ENCODE measurements at regions not wholly inside any gene's neighbourhood (a gene's known extent, or its start where the extent isn't known, plus 50 kb on each side); places are given as distances from the start of the nearest gene placed in this dataset.
"Not testable (repeated sequence)": the region's sequence is repeated elsewhere in the genome, so short reads cannot be mapped to it uniquely, and the experiment has no call there.

DNA sequence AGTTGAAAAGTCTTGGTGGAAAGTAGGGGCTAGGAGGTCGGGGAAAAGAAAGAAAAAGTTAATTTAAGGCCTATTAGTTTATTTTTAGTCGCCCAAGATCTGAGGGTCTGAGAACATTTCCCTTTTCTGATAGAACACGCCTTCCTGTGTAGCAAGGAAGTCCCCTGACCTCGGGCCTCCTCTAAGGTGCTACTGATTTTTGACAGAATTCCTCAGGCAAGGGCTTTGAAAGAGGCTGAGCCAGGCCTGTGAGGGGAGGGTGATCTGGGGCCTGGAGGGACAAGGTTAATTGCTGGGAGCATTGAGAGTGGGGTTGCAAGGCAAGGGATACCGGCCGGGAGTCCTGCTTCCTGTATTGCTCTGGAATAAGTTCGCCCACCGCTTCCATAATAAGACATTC is 131.4 kb upstream of the MYCN start:
- no peak for DNase-seq (ENCODE audit: low read depth)

DNA sequence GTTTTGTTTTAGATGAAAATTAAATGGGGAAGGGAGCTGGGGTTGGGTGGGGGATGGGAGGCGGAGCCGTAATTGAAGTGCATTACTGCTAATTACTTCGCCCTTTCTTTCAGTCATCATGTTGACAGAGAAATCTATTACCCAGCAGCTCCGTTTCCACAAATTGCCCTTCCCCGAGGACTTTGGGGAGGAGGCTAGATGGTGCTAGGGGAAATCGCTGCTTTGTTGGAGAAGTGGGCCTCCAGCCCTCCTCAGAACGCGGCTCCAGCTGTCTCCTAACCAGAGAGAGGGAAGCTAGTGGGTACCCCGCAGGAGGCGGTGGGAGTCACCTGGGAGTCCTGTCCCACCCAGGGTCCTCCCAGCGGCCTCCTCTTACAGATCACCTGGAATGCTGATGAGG is 130.9 kb upstream of the MYCN start:
- no peak for DNase-seq (ENCODE audit: low read depth)

DNA sequence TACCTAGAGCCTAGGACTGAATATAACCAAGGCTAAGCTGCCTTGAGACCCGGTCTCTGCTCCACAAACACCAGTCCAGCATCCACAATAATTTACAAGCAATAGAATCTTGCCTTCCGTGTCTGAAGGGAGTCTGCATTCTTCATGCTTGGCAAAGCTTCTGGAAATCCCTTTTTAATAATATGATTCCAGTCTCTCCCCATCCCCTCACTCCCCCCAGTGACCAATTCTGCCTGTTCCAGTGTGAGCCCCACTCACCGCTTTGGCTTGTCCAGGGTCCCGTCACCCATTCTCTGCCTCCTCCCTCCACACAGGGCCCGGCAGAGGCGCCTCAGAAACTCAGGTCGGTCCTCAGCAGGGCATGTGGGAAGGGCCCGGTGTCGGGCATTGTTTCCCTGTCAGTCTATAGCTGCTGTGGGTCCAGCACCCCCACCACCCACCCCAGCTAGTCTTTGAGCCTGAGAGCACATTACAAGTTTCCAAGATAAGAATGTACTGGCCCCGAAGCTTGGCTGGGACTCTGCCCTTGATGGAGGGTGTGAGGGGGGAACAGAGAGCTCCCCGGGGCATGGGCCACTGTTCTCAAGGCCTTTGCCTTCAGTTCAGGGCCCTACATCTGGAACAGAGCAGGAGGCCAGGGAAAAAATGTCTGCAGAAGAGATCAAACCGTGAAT is 129.7 kb upstream of the MYCN start:
- DNase-seq (ENCODE audit: low read depth), result no peak

DNA sequence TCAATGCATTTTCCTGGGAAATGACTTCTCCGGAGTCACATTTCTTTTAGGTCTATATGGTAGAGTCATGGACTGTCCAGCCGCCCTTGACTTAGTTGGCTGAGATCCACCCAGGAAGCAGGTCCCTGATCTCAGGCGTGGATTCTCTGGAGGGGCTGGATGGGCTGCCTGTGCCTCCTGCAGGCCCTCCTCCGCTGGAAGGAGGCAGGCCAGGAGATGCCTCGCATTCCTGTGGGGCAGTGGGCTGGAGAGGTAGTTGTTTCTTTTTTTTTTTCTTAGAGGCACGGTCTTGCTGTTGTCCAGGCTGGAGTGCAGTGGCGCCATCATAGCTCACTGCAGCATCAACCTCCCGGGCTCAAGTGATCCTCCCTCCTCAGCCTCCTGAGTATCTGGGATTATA is 129.0 kb upstream of the MYCN start:
- DNase-seq (ENCODE audit: low read depth), result no peak

DNA sequence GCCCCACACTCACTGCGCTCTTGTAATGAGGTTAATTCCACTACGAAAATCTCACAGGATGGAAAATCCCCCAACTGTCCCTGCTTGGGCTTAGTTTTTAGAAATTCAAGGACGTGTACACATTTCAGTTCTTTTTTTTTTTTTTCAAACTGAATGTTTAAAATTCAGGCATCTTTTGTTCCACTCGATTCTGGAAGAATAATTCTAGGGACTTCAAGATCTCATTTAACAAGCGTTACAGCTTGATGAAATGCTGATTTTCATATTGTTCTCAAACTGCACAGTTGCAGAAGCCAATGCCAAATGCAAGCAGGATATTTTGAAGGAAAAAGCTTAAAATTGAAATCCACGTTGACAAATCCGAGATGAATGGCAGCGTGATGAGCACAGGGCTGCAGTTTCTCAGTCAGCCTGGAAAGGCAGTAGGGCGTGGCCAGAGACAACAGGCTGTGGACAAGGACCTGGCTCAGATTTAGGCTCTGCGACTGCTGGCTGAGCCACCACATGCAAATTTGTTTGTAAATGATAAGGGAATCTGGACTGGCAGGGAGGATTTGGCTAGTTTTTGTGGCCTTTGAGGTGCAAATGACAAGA is 128.1 kb upstream of the MYCN start:
- no peak for DNase-seq (ENCODE audit: low read depth)

DNA sequence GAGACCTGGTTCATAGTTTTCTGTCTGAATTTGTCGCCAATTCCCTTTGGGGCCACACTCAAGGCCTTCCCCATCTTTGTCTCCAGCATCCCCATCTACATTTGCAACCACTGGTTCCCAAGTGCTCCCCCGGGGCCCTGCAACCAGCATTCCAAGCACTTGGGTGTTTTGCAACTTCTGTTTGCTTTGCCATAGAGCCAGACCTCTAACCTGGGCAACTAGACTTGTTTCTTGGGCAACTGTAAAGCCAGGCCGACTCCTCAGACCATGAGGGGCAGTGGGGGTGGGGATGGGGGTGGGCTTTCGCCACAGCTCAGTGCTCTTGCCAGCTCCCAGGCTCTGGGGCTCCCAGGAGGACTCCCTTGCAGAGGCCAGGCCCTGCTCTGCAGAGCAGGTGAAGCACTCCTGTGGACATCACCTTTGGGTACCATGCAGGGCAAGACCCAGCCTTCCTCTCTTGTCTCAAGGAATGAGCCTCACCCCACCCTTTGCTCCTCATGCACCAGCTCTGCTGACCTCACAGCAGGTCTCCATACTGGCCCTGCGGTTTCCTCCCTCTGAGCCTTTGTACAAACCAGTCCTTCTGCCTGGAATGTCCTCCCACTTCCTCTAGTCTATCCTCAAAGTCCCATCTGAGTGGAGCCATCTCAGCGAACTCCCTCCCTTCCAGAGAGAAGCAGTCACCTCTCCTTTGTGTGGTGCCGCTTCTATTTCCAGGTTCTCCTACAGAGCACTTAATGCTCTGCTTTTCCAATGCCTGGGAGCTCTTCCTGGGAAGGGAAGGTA is 126.7 kb upstream of the MYCN start:
- DNase-seq (ENCODE audit: low read depth), result no peak

DNA sequence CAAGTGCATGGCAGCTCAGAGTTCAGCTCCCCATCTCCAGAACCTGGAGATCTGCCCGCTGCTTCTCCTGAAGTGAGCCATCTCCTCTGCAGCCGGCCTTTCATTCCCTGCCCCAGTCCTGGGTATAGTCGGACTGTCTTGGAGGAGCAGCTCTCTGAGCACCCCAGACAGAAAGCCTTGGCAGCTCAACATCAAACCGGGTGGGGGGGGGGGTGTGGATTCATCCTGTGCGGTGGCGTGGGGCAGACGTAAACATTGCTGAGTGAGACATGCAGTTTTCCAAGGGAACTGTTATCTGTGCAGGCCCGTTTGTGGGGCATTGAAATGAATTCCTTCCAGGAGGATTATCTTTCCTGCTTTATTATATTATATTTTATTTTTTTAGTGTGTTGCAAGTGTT is 125.9 kb upstream of the MYCN start:
- DNase-seq (ENCODE audit: low read depth), result no peak

DNA sequence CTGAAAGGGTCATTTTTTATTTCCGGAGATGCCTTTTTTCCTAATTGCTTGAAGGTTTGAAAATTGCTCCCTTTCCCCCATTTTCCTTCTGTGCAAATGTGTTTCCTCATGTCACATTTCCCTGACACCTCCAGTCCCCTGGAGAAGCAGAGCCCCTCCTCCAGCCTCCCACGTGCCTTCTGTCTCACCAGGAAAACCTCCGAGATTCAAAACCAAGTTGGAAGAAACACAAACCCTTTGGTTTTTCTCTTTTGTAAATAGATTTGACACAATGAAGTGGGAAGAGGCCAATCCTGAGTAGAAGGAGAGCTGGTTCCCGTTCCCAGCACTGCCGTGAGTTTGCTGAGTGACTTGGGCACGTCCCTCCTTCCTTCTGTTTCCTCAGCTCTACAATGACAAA is 125.4 kb upstream of the MYCN start:
- no peak for DNase-seq (ENCODE audit: low read depth)

DNA sequence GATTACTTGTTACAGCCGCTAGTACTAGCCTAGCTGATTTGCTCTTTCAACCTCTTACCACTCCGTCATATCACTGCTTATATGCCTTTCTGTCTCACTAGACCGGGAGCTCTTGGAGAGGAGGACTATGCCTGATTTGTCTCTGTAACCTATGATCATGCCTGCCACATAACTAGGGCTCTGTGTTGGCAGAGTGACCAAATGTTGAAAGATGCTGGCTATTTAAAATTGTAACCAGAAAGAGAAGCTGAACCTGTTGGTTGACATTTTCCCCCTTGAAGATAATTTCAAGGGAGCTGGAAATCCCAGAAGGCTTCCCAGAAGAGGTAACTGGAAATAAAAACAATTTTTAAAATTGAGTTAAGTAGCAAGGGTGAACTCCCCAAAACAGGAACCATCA is 124.1 kb upstream of the MYCN start:
- no peak for DNase-seq (ENCODE audit: low read depth)

DNA sequence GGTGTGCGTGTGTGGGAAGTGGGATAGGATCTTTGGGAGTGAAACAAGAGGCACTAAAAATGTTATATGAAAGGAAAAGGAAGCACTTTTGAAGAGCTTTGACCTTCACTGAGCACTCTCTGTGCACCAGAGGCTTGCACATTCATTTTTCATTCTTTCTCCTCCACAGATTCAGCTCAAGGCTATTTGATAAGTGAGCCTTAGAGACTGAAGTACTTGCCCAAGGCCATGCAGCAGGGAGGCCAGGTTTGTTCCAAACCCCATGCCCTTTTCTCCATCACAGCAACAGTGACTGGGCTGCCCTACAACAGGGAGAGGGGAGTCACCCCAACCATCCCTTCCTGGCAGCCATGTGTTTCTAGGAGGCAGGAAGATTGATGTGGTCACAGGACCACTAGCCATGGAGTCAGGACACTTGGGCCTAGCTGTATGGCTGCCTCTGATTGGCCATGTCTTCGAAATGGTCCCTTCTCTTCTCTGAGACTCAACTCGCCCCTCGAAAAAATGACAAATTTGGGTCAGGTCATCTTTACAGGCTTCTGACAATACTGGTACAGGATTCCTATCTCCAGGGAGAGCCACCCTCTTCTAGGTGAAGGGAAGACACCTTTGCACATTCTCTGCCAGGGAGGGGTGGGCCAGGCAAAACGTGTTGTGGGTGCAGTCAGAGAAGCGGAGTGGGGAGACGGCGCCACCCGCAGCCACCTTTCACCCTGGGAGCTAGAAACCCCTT is 123.5 kb upstream of the MYCN start:
- DNase-seq (ENCODE audit: low read depth), result no peak

DNA sequence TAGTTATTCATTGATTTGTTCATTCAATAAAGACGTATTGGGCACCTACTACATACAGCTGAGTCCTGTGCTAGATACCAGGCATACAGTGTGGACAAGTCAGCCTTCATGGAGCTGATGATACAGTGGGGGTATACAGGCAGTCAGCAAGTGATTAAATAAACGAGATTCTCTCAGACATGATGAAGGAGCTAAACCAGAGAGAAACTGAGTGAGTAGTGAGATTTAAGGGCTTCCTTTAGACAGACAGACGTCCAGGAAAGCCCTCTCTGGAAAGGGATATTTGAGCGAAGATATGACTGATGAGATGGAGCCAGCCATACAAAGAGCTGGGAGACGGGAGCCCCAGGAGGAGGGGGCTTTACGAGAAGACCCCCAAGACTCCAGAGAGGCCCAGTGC is 122.6 kb upstream of the MYCN start:
- no peak for DNase-seq (ENCODE audit: low read depth)

DNA sequence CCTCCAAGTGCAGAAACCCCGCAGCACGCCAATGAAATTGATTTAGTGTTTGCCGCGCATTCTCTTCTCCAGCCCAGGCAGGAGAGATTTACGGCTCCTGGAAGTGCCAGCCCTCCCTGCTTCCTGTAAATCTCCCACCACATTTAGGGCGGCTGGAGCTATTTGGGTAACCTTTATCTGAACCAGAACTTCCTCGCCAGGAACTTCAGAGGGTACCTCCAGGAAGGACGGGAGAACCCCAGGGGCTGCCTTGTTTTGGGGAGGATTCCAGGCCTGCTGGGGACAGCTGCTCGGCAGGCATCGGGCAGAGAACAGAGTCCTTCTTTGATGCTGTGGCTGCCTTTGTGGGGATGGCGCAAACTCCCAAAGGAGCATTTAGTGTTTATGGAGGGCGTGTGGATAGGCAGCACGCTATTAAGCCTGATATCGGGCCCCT is 122.0 kb upstream of the MYCN start:
- DNase-seq (ENCODE audit: low read depth), result no peak

DNA sequence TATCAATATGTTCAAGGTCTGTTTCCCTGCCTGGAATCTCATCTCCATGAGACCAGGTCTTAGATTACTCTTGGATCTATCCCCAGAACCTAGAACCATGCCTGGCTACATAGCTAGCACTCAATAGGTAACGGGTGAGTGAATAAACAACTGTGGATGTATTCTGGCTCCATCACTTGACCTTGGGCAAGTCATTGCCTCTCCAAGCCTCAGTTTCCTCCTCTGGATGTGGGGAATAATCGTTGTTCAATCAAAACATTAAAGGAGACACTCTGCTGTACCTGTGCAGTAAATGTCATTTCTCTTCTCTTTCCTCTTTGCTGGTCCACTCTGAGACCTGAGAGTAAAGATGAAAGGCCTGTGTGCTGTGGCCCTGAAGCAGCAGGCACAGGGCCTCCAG is 121.5 kb upstream of the MYCN start:
- DNase-seq (ENCODE audit: low read depth), result no peak

DNA sequence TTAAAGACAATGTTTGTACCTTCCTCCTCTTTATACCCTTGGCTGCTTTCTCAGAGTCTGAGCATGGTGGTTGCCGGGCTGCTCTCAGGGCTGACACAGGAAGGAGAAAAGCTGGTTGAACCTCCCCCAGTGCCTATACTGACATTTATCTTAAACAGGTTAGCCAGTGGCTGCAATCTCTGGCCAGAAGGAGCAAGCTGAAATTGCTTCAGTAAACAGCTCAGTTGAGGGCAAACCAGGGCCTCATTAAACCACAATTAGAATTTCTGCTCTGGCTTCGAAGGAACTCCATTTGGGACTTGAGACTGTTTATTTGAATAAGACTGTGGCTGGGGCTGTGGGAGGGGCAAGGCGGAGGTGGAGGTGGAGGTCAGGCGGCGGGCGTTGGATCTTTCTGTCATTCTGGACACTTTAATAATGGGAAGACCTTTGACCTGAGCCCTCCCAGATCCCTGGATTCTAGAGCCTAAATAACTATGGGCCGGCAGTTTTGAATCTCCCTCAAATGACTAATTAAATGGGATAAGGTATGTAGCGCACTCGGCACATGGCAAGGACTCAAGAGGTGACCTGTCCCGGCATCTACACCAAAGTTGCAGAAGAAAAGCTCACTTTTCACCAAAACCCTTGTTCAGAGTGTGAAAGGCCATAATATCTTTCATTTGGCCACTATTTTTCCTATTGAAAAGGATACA is 120.6 kb upstream of the MYCN start:
- no peak for DNase-seq (ENCODE audit: low read depth)

DNA sequence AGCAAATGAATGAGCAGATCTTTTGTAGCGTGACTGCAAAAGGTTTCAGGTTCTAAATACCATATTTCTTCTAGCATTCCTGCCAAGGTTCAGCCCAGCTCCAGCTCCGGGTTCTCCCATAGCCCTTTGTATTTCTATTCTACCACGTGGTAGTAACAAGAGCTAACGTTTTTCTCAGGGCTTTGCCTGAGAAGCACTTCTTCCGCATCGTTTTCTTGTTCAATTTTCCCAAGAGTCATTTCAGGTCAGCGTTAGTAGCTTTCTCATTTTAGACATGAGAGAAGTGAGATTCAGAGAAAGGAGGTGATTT is 120.1 kb upstream of the MYCN start:
- no peak for DNase-seq (ENCODE audit: low read depth)

DNA sequence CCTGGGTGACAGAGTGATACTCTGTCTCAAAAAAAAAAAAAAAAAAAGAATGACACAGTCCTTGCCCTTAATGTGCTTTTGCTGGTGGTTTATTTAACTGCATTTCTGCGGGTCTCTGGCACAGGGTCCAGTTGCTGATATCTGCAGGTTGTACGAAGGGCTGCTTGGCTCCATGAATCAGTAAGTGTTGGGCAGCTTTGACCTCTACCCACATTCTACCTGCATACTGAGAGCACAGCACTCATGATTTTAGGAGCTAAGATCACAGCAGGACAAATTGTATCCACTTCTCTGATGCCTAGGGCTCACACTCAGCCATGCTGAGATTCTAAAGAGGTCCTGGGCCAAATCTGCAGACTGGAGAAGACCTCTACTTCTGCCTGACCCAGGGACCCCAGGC is 119.4 kb upstream of the MYCN start:
- no peak for DNase-seq (ENCODE audit: low read depth)

DNA sequence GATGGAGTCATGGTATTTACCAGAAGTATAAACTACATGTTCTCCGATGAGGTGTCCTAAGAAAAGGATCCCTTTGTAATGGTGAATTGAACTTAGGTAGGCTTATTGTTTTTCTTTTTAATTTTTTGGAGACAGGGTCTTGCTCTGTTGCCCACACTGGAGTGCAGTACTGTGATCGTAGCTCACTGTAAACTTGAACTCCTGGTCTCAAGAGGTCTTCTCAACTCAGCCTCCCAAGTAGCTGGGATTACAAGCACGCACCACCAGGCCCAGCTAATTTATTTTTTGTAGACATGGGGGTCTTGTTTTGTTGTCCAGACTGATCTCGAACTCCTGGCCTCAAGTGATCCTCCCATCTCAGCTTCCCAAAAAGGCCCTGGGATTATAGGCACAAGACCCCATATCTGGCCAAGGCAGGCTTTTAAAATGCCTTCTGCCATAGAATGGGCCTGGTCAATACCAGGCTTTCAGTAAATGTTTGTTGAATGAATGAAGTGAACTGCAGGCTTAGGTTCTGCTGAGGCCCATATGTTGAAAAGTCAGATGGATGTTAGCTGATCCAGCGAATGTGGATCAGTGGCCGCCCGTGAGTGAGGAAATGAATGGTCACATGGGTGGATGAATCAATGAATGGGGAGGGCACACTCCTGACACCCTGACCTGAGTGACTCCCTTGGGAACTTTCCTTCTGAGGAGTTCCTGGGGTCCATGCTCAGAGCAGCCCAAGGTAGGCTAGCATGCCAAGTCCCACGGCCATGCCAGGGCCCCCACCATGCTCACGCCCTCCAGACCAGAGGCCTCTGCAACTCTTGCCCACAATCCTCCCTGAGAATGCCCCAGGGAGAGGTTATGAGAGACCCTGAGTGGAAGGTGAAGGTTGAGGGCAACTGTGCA is 118.0 kb upstream of the MYCN start:
- no peak for DNase-seq (ENCODE audit: low read depth)

DNA sequence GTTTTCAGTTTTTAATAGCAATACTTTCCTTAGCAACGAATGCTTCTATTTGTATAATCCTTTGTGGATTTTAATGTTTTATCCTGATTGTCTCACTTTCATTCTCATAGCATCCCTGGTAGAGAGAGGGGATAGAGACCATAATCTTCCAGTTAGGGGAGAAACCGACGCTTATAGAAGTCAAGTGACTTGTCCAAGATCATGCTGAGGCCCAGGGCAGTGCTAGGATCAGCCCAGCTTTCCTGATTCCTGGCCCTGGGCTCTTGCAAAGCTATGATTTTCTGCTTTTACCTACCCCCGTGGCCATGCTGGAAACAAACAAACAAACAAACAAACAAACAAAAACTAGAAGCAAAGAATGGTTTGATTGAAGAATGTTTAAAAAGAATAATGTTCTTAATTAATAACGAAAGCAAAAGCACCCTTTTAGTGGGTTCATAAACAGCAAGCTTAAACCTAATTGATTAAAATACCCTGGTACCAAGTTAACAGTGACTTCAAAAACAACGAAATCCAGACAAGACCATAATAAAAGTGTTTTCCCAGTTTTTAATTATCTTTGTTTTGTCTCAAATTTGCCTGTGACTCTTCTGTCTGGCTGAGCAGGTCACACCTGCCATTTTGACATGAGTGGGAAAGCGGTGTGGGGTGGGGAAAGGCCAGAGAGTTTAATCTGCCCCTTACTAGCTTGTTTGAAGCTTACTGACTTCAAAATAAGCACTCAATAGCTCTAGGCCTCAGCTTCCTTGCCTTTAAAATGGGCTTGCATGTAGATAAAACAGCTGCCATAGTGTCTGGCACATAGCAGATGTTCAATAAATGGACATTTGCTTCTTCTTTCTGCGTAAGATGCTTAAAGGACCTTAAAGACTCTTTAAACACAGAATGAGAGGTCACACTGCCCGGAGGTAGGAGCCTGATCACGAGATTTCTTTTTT is 116.6 kb upstream of the MYCN start:
- no peak for DNase-seq (ENCODE audit: low read depth)

DNA sequence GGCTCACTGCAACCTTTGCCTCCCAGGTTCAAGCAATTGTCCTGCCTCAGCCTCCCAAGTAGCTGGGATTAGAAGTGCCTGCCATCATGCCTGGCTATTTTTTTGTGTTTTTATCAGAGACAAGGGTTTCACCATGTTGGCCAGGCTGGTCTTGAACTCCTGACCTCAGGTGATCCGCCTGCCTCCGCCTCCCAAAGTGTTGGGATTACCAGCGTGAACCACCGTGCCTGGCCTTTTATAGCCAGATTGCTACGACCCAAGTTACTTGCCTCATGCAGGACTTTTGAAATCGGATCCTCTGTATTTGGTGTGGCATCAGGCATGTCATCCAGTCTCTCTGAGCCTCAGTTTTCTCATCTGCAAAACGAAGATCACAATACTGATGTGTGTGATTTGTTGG is 115.9 kb upstream of the MYCN start:
- DNase-seq (ENCODE audit: low read depth), result not testable (repeated sequence)

DNA sequence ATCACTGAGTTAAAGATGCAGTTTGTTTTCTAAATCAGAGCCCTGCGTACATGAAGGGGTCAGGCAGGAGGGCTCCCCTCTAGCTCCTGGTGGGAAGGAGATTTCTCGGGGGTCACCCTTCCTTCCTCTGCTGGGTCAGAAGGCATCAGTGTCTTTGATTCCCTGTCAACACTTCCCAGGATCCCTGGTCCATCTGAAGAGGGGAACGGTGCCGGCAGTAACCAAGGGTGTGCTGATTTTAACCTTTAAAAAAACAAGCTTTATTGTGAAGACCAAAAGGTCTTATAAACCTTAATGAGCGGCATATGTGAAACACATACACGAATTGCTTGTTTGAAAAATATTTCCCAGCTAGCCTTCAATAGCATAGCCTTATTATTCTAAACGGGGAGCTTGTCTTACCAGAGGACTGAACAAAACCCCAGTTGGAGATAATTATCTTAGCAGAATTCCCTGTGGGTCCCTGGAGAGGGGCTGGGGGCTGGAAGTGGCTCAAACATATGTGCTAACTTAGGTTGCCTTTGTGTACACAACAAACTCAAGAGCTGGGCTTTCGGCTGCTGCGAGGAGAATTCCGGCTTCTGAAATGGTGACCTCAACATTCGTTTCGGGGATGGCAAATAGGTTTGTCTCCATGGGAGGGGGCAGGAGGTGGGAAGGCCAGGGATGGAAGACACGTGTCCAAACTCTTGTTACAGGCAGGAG is 114.9 kb upstream of the MYCN start:
- DNase-seq (ENCODE audit: low read depth), result no peak

Measured in fibroblast of the conjunctiva (primary cell).